ENCODE measurements at regions not wholly inside any gene's neighbourhood (a gene's known extent, or its start where the extent isn't known, plus 50 kb on each side); places are given as distances from the start of the nearest gene placed in this dataset.

- TF ChIP-seq, protein P1, sequence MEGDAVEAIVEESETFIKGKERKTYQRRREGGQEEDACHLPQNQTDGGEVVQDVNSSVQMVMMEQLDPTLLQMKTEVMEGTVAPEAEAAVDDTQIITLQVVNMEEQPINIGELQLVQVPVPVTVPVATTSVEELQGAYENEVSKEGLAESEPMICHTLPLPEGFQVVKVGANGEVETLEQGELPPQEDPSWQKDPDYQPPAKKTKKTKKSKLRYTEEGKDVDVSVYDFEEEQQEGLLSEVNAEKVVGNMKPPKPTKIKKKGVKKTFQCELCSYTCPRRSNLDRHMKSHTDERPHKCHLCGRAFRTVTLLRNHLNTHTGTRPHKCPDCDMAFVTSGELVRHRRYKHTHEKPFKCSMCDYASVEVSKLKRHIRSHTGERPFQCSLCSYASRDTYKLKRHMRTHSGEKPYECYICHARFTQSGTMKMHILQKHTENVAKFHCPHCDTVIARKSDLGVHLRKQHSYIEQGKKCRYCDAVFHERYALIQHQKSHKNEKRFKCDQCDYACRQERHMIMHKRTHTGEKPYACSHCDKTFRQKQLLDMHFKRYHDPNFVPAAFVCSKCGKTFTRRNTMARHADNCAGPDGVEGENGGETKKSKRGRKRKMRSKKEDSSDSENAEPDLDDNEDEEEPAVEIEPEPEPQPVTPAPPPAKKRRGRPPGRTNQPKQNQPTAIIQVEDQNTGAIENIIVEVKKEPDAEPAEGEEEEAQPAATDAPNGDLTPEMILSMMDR (tag by site-specific recombination; IDR thresholded peaks at IDR 0.05): no peak
- TF ChIP-seq YY1 (tag by site-specific recombination; IDR thresholded peaks at IDR 0.05): no peak
- no peak for TF ChIP-seq ZNF23 (tag by site-specific recombination; IDR thresholded peaks at IDR 0.05; ENCODE audit: borderline replicate concordance)
- TF ChIP-seq ZNF530 (tag by site-specific recombination; IDR thresholded peaks at IDR 0.05; ENCODE audit: low read depth): no peak
- no peak for TF ChIP-seq ZNF600 (tag by site-specific recombination; IDR thresholded peaks at IDR 0.05)
- TF ChIP-seq ZNF654 (tag by site-specific recombination; IDR thresholded peaks at IDR 0.05; ENCODE audit: low read depth): peak; percentile 66
- TF ChIP-seq, protein P2, sequence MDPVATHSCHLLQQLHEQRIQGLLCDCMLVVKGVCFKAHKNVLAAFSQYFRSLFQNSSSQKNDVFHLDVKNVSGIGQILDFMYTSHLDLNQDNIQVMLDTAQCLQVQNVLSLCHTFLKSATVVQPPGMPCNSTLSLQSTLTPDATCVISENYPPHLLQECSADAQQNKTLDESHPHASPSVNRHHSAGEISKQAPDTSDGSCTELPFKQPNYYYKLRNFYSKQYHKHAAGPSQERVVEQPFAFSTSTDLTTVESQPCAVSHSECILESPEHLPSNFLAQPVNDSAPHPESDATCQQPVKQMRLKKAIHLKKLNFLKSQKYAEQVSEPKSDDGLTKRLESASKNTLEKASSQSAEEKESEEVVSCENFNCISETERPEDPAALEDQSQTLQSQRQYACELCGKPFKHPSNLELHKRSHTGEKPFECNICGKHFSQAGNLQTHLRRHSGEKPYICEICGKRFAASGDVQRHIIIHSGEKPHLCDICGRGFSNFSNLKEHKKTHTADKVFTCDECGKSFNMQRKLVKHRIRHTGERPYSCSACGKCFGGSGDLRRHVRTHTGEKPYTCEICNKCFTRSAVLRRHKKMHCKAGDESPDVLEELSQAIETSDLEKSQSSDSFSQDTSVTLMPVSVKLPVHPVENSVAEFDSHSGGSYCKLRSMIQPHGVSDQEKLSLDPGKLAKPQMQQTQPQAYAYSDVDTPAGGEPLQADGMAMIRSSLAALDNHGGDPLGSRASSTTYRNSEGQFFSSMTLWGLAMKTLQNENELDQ (tag by site-specific recombination; IDR thresholded peaks at IDR 0.05; ENCODE audit: low read depth): no peak
- TF ChIP-seq ZNF248 (tag by site-specific recombination; IDR thresholded peaks at IDR 0.05): no peak
- no peak for TF ChIP-seq ZNF76 (tag by site-specific recombination; IDR thresholded peaks at IDR 0.05; ENCODE audit: borderline replicate concordance, low read depth)
Observed at GRCh38 chr13:106083620-106084350, 451.7 kb downstream of the EFNB2 start.
